H1 (cell line): ENCODE measurements at regions not wholly inside any gene's neighbourhood (a gene's known extent, or its start where the extent isn't known, plus 50 kb on each side); places are given as distances from the start of the nearest gene placed in this dataset.

Experiments used
- RAD21 ChIP-seq, 2 experiments: IDR thresholded peaks in 1 of 2; conservative IDR thresholded peaks in 1 of 2; 2 replicates each; pipeline ENCODE4 v1.6.1; 2011; ENCODE audit warnings: low read depth in 2 of 2, low read length in 2 of 2, improper control_type of control experiment in 1 of 2, inconsistent platforms in 1 of 2, mild to moderate bottlenecking in 1 of 2, moderate library complexity in 1 of 2

- no peak for TF ChIP-seq RAD21 (IDR thresholded peaks at IDR 0.05 in 1 of 2, conservative IDR thresholded peaks at IDR 0.05 in 1 of 2; ENCODE audit: low read depth in 2 of 2, low read length in 2 of 2)
These were observed 174.5 kb upstream of the PKDCC start (continued) for GRCh38 chr2:41873102-41874031.
